SK-N-SH treated with all-trans-retinoic acid at 6 μM for 48 hours (cell line): ENCODE measurements at regions not wholly inside any gene's neighbourhood (a gene's known extent, or its start where the extent isn't known, plus 50 kb on each side); places are given as distances from the start of the nearest gene placed in this dataset.

ENCODE experiments used
- ATAC-seq: fragments of 200-7000 bp; cut with Tn5 transposase; 3 replicates; pipeline ENCODE4 v1.9.1; 2020; ENCODE audit warnings: mild to moderate bottlenecking, moderate library complexity
- BACH2 ChIP-seq: fragments of 250-450 bp; sonication (Bioruptor Pico); IDR thresholded peaks from 2 replicates; pipeline ENCODE4 v1.9.0; 2021; ENCODE audit warnings: mild to moderate bottlenecking, borderline replicate concordance
- CSDC2 ChIP-seq: fragments of 250-450 bp; sonication (Bioruptor Pico); IDR thresholded peaks from 2 replicates; pipeline ENCODE4 v1.5.0; 2020; ENCODE audit warnings: mild to moderate bottlenecking, moderate library complexity
- CSRNP3 ChIP-seq: fragments of 250-450 bp; sonication (Bioruptor Pico); IDR thresholded peaks from 2 replicates; pipeline ENCODE4 v1.5.1; 2021; ENCODE audit warnings: mild to moderate bottlenecking, moderate library complexity
- ESRRG ChIP-seq: fragments of 250-450 bp; sonication (Bioruptor Pico); IDR thresholded peaks from 2 replicates; pipeline ENCODE4 v1.6.1; 2021; ENCODE audit warnings: mild to moderate bottlenecking
- GLIS3 ChIP-seq: fragments of 250-450 bp; sonication (Bioruptor Pico); IDR thresholded peaks from 2 replicates; pipeline ENCODE4 v1.5.0; 2020; ENCODE audit warnings: mild to moderate bottlenecking, moderate library complexity
- OSR1 ChIP-seq: fragments of 250-450 bp; sonication (Bioruptor Pico); IDR thresholded peaks from 2 replicates; pipeline ENCODE4 v1.8.0; 2022; ENCODE audit warnings: moderate library complexity, mild to moderate bottlenecking, inconsistent platforms
- PATZ1 ChIP-seq: fragments of 250-450 bp; sonication (Bioruptor Pico); IDR thresholded peaks from 2 replicates; pipeline ENCODE4 v1.8.0; 2020; ENCODE audit warnings: mild to moderate bottlenecking, moderate library complexity, borderline replicate concordance
- POU6F1 ChIP-seq: fragments of 250-450 bp; sonication (Bioruptor Pico); IDR thresholded peaks from 2 replicates; pipeline ENCODE4 v1.8.0; 2021; ENCODE audit warnings: low read depth, mild to moderate bottlenecking, moderate library complexity, borderline replicate concordance
- RARB ChIP-seq: fragments of 250-450 bp; sonication (Bioruptor Pico); IDR thresholded peaks from 2 replicates; pipeline ENCODE4 v1.8.0; 2021; ENCODE audit warnings: mild to moderate bottlenecking, moderate library complexity
- SNAI2 ChIP-seq: fragments of 250-450 bp; sonication (Bioruptor Pico); IDR thresholded peaks from 2 replicates; pipeline ENCODE4 v1.5.0; 2020; ENCODE audit warnings: mild to moderate bottlenecking, moderate library complexity
- TCF4 ChIP-seq: fragments of 250-450 bp; sonication (Bioruptor Pico); IDR thresholded peaks from 2 replicates; pipeline ENCODE4 v1.8.0; 2021; ENCODE audit warnings: mild to moderate bottlenecking, moderate library complexity, borderline replicate concordance
- TOX ChIP-seq: fragments of 250-450 bp; sonication (Bioruptor Pico); IDR thresholded peaks from 2 replicates; pipeline ENCODE4 v1.8.0; 2021; ENCODE audit warnings: mild to moderate bottlenecking, moderate library complexity, borderline replicate concordance
- ZC3H10 ChIP-seq: fragments of 250-450 bp; sonication (Bioruptor Pico); IDR thresholded peaks from 2 replicates; pipeline ENCODE4 v1.5.1; 2021; ENCODE audit warnings: mild to moderate bottlenecking, moderate library complexity
- ZFP3 ChIP-seq: fragments of 250-450 bp; sonication (Bioruptor Pico); IDR thresholded peaks from 2 replicates; pipeline ENCODE4 v1.5.0; 2020; ENCODE audit warnings: mild to moderate bottlenecking, moderate library complexity
- ZFP30 ChIP-seq: fragments of 450-650 bp; formaldehyde crosslinking; IDR thresholded peaks from 2 replicates; pipeline ENCODE4 v1.5.0; 2022; ENCODE audit warnings: mild to moderate bottlenecking, moderate library complexity
- ZNF565 ChIP-seq: fragments of 450-650 bp; formaldehyde crosslinking; conservative IDR thresholded peaks from 2 replicates; pipeline ENCODE4 v1.5.0; 2020; ENCODE audit warnings: low read depth, mild to moderate bottlenecking, moderate library complexity
- ZNF70 ChIP-seq: fragments of 450-650 bp; formaldehyde crosslinking; IDR thresholded peaks from 2 replicates; pipeline ENCODE4 v1.5.0; 2020; ENCODE audit warnings: mild to moderate bottlenecking, moderate library complexity
- ZNF8 ChIP-seq: fragments of 450-650 bp; formaldehyde crosslinking; IDR thresholded peaks from 2 replicates; pipeline ENCODE4 v1.5.0; 2020; ENCODE audit warnings: mild to moderate bottlenecking, moderate library complexity
- TF ChIP-seq, protein P1 (sequence below): fragments of 250-450 bp; sonication (Bioruptor Pico); IDR thresholded peaks from 2 replicates; pipeline ENCODE4 v1.5.0; 2020; ENCODE audit warnings: mild to moderate bottlenecking, moderate library complexity
- TF ChIP-seq, protein P2 (sequence below): fragments of 250-450 bp; sonication (Bioruptor Pico); IDR thresholded peaks from 2 replicates; pipeline ENCODE4 v1.5.1; 2020; ENCODE audit warnings: low read depth, mild to moderate bottlenecking, moderate library complexity

- ATAC-seq: no peak
Observed at GRCh38 chr17:15039366-15039765, 225.8 kb downstream of the PMP22 start.

DNA sequence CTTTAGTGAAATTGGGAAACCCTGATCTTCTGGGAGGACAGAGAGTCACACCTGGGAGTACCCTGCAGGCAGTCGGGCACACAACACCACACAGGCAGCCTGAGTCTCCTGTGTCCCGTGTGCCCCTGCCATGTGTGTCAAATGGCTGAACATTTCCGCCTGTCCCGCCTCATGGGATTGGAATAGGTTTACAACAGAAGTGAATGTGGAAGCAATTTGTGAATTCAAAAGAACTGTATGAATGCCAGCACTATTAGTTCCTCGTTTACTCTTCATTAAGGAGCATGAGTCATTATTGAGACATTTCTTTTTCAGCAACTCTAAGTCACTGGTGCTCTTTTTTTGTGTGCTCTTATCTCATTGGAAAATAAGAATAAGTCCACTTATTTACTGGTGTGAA, 226.5 kb downstream of the PMP22 start:
- ATAC-seq: no peak

More at GRCh38 chr17:15039366-15039765, 225.8 kb downstream of the PMP22 start:
- no peak for TF ChIP-seq TCF4 (CRISPR knock-in tag)
- TF ChIP-seq ZFP30 (CRISPR knock-in tag): no peak
- no peak for TF ChIP-seq ZNF565 (CRISPR knock-in tag)
- TF ChIP-seq ZFP3 (CRISPR knock-in tag): no peak
- no peak for TF ChIP-seq ZC3H10 (CRISPR knock-in tag)
- TF ChIP-seq, protein P1, sequence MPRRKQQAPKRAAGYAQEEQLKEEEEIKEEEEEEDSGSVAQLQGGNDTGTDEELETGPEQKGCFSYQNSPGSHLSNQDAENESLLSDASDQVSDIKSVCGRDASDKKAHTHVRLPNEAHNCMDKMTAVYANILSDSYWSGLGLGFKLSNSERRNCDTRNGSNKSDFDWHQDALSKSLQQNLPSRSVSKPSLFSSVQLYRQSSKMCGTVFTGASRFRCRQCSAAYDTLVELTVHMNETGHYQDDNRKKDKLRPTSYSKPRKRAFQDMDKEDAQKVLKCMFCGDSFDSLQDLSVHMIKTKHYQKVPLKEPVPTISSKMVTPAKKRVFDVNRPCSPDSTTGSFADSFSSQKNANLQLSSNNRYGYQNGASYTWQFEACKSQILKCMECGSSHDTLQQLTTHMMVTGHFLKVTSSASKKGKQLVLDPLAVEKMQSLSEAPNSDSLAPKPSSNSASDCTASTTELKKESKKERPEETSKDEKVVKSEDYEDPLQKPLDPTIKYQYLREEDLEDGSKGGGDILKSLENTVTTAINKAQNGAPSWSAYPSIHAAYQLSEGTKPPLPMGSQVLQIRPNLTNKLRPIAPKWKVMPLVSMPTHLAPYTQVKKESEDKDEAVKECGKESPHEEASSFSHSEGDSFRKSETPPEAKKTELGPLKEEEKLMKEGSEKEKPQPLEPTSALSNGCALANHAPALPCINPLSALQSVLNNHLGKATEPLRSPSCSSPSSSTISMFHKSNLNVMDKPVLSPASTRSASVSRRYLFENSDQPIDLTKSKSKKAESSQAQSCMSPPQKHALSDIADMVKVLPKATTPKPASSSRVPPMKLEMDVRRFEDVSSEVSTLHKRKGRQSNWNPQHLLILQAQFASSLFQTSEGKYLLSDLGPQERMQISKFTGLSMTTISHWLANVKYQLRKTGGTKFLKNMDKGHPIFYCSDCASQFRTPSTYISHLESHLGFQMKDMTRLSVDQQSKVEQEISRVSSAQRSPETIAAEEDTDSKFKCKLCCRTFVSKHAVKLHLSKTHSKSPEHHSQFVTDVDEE (CRISPR knock-in tag): no peak
- no peak for TF ChIP-seq GLIS3 (CRISPR knock-in tag)
- no peak for TF ChIP-seq PATZ1
- no peak for TF ChIP-seq ZNF70 (CRISPR knock-in tag)
- no peak for TF ChIP-seq RARB (CRISPR knock-in tag)
- TF ChIP-seq ESRRG (CRISPR knock-in tag): no peak
- TF ChIP-seq SNAI2: no peak
- no peak for TF ChIP-seq TOX
- TF ChIP-seq BACH2 (CRISPR knock-in tag): no peak

More for the DNA sequence above, 226.5 kb downstream of the PMP22 start:
- TF ChIP-seq, protein P1 (CRISPR knock-in tag): no peak
- no peak for TF ChIP-seq RARB (CRISPR knock-in tag)
- no peak for TF ChIP-seq ZFP30 (CRISPR knock-in tag)
- no peak for TF ChIP-seq TCF4 (CRISPR knock-in tag)
- no peak for TF ChIP-seq POU6F1 (CRISPR knock-in tag)
- TF ChIP-seq ESRRG (CRISPR knock-in tag): no peak
- no peak for TF ChIP-seq TOX
- TF ChIP-seq CSRNP3 (CRISPR knock-in tag): no peak
- no peak for TF ChIP-seq SNAI2
- TF ChIP-seq ZC3H10 (CRISPR knock-in tag): no peak
- TF ChIP-seq ZNF8 (CRISPR knock-in tag): no peak
- TF ChIP-seq, protein P2, sequence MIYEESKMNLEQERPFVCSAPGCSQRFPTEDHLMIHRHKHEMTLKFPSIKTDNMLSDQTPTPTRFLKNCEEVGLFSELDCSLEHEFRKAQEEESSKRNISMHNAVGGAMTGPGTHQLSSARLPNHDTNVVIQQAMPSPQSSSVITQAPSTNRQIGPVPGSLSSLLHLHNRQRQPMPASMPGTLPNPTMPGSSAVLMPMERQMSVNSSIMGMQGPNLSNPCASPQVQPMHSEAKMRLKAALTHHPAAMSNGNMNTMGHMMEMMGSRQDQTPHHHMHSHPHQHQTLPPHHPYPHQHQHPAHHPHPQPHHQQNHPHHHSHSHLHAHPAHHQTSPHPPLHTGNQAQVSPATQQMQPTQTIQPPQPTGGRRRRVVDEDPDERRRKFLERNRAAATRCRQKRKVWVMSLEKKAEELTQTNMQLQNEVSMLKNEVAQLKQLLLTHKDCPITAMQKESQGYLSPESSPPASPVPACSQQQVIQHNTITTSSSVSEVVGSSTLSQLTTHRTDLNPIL (CRISPR knock-in tag): no peak
- TF ChIP-seq BACH2 (CRISPR knock-in tag): no peak
- TF ChIP-seq GLIS3 (CRISPR knock-in tag): no peak
- no peak for TF ChIP-seq PATZ1
- no peak for TF ChIP-seq CSDC2
- TF ChIP-seq OSR1 (CRISPR knock-in tag): no peak
